NT2/D1 (cell line): ENCODE measurements at regions not wholly inside any gene's neighbourhood (a gene's known extent, or its start where the extent isn't known, plus 50 kb on each side); places are given as distances from the start of the nearest gene placed in this dataset.
"Not testable (repeated sequence)": the region's sequence is repeated elsewhere in the genome, so short reads cannot be mapped to it uniquely, and the experiment has no call there.

Source experiments
- DNase-seq: peaks from one replicate; pipeline ENCODE4 v3.0.0-alpha.2; 2011; ENCODE audit warnings: low read depth, low spot score
- H3K27me3 ChIP-seq: 2 replicates; pipeline ENCODE4 v1.6.0; 2011; ENCODE audit warnings: mild to moderate bottlenecking; ENCODE audit not compliant: insufficient read length, insufficient read depth
- H3K36me3 ChIP-seq: 2 replicates; pipeline ENCODE4 v1.6.1; 2011; ENCODE audit warnings: mild to moderate bottlenecking, low read length, mixed read lengths; ENCODE audit not compliant: insufficient read depth, insufficient read length
- H3K4me1 ChIP-seq: 2 replicates; pipeline ENCODE4 v1.5.1; 2011; ENCODE audit not compliant: insufficient read depth, insufficient read length
- H3K4me3 ChIP-seq: 2 replicates; pipeline ENCODE4 v1.5.1; 2011; ENCODE audit warnings: low read depth; ENCODE audit not compliant: insufficient read length
- H3K9ac ChIP-seq: 2 replicates; pipeline ENCODE4 v1.6.0; 2011; ENCODE audit warnings: low read depth; ENCODE audit not compliant: insufficient read length
- H3K9me3 ChIP-seq: 2 replicates; pipeline ENCODE4 v1.5.1; 2011; ENCODE audit warnings: mild to moderate bottlenecking, low read length; ENCODE audit not compliant: insufficient read depth
- SUZ12 ChIP-seq: IDR thresholded peaks from 2 replicates; pipeline ENCODE4 v1.6.1; 2011; ENCODE audit not compliant: insufficient read length, insufficient read depth; ENCODE audit errors: extremely low read depth
- YY1 ChIP-seq: IDR thresholded peaks from 2 replicates; pipeline ENCODE4 v1.6.1; 2011; ENCODE audit not compliant: insufficient read length, insufficient read depth
- ZNF274 ChIP-seq: IDR thresholded peaks from 2 replicates; pipeline ENCODE4 v1.6.1; 2011; ENCODE audit warnings: mild to moderate bottlenecking, low read depth, low read length

DNA sequence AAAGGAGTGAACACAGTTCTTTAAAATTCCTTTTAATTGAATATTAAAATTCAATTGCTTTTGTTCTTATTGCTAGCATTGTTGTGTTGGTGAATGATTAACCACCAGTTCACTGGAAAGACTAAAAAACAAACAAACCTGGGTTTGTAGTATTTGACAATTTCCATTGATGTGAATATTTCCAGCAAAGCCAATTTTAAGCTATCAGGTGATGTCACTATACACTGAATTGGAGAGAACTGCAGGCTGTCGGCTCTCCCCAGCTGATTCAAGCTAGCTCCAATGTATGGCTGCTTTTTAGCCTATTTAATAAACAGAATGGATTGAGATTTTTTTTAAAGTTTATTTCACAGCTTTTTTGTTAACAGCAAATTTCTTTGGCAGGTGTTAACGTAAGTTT lies 1753.6 kb upstream of the SEL1L start:
- Histone ChIP-seq H3K36me3 (no peaks in the 10 kb centered on the region), H3K4me3 (no peak overlapping the region), H3K9me3 (no peaks in the 10 kb centered on the region), H3K9ac (no peak overlapping the region), H3K4me1 (no peaks in the 10 kb centered on the region), H3K27me3 (no peaks in the 10 kb centered on the region)
- no peak for DNase-seq
- TF ChIP-seq ZNF274, result no peak
- TF ChIP-seq YY1, result no peak
- no peak for TF ChIP-seq SUZ12

DNA sequence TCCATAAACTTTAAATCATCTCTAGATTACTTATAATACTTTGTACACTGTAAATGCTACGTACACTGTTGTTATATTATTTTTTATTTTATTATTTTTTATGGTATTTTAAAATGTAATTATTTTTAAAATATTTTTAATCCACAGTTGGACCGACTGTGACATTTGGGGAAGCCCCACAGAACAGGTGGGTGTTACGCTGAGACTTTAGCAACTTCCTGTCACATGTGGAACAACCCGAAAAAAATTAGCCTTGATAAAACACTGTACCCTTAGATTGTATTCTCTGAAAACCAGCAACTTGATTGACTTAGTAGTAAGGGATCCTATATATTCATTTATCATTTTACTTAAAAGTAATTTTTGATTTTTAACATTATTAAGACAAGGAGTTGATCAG lies 1755.7 kb upstream of the SEL1L start:
- Histone ChIP-seq H3K27me3 (no peaks in the 10 kb centered on the region), H3K9me3 (no peaks in the 10 kb centered on the region), H3K4me1 (no peaks in the 10 kb centered on the region), H3K4me3 (no peak overlapping the region), H3K36me3 (no peaks in the 10 kb centered on the region), H3K9ac (no peak overlapping the region)
- TF ChIP-seq ZNF274, result no peak
- no peak for DNase-seq

DNA sequence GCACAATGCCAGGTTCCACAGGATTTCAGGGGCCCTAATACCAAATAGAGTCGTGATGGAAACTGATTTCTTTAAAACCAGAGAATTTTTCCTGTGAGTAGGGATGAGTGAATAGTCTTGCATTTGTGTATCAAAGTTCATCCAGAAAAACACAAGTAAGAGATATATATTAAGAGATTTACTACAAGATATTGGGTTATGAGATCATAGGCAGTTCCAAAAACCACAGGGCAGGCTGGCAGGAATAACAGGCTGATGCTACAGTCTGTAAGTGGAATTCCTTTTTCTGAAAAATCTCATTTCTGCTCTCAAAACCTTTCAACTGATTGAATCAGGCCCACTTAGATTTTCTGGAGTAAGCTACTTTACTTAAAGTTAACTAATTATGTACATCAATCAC lies 1756.2 kb upstream of the SEL1L start:
- no peaks in the 10 kb centered on the region for H3K36me3 ChIP-seq
- H3K27me3 ChIP-seq, result no peaks in the 10 kb centered on the region
- H3K9ac ChIP-seq, result no peak overlapping the region
- H3K9me3 ChIP-seq, result no peaks in the 10 kb centered on the region
- H3K4me3 ChIP-seq, result no peak overlapping the region
- TF ChIP-seq ZNF274 (no peak), SUZ12 (no peak), YY1 (no peak)
- H3K4me1 ChIP-seq, result no peaks in the 10 kb centered on the region
- DNase-seq, result no peak

DNA sequence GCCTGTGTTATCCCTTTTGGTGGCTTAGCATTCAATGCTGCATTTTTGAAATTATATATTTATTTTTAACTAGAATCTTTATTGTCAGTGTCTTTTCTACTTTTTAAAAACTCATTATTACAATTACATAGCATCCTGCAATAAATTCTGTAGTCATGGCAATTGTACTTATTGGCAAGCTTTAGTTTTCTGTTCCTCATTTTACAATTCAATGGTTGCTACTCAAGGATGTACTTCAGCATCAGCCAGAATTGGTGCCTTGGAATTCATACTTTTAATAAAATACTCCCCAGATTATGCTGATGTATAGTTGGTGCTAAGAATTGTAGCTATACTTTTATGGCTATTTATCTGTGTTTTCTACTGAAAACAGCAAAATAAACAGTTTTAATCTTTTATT lies 1756.8 kb upstream of the SEL1L start:
- Histone ChIP-seq H3K4me3 (no peak overlapping the region), H3K9me3 (no peaks in the 10 kb centered on the region), H3K9ac (no peak overlapping the region), H3K4me1 (no peaks in the 10 kb centered on the region), H3K36me3 (no peaks in the 10 kb centered on the region), H3K27me3 (no peaks in the 10 kb centered on the region)
- DNase-seq, result no peak
- TF ChIP-seq SUZ12 (no peak), ZNF274 (no peak), YY1 (no peak)

DNA sequence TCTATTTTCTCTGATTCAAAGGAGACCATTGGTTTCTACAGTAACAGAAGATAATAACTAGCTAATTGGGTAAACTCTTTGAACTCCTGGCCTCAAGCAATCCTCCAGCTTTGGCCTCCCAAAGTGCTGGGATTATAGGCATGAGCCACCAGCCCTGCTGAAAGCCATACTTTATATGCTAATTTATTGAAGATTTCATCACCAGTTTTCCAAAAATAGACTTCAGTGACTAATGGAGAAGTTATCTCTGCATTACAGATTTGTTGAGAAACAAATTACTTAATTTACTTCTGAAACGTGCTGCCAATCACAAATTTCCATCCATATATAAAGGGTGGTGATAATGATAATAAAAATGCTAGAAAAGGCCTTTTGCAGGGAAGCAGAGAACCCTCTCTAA lies 1758.1 kb upstream of the SEL1L start:
- TF ChIP-seq ZNF274 (no peak), SUZ12 (no peak), YY1 (no peak)
- Histone ChIP-seq H3K36me3 (no peaks in the 10 kb centered on the region), H3K4me3 (no peak overlapping the region), H3K4me1 (no peaks in the 10 kb centered on the region), H3K9ac (no peak overlapping the region), H3K27me3 (no peaks in the 10 kb centered on the region), H3K9me3 (no peaks in the 10 kb centered on the region)
- DNase-seq, result no peak

DNA sequence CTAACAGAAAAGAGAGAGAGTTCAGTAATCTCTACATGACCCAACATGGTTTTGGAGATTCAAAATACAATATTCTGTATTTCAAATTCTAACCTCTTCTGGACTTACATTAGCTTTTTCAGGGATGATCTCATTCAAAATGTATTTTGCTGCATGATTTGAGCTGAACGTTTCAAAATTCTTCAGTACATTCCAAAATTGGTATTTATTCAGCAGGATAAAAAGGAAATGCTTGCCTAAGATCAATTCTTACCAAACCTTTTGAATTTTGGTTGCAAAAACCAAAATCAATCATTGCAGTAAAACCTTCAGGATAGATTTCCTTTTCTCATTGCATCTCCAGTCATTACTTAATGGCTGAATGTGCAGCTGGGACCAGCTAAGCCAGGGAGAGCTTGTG lies 1761.3 kb upstream of the SEL1L start:
- no peaks in the 10 kb centered on the region for H3K9me3 ChIP-seq
- no peaks in the 10 kb centered on the region for H3K36me3 ChIP-seq
- no peak overlapping the region for H3K9ac ChIP-seq
- TF ChIP-seq SUZ12 (no peak), ZNF274 (no peak), YY1 (no peak)
- H3K4me1 ChIP-seq, result no peaks in the 10 kb centered on the region
- H3K4me3 ChIP-seq, result no peak overlapping the region
- no peak for DNase-seq
- H3K27me3 ChIP-seq, result no peaks in the 10 kb centered on the region

DNA sequence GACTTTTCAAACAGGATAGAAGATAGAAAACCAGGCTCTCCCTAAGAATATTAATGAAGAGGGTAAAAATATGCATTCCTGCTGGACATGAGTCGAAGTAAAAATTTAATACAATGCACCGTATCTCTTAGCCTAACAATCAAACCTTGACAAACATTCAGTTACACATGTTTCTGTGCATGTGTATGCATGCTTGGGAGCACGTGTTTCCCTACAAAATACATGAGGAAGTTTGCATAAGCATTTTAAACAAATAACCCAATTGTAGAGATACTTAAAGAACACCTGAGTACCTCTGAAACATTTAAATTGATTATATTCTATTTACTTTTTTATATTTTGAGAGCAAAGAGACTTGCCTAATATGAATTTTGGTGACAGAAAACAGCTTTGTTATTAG lies 1763.7 kb upstream of the SEL1L start:
- TF ChIP-seq SUZ12 (no peak), YY1 (no peak), ZNF274 (no peak)
- no peak for DNase-seq
- no peak overlapping the region for H3K9ac ChIP-seq

DNA sequence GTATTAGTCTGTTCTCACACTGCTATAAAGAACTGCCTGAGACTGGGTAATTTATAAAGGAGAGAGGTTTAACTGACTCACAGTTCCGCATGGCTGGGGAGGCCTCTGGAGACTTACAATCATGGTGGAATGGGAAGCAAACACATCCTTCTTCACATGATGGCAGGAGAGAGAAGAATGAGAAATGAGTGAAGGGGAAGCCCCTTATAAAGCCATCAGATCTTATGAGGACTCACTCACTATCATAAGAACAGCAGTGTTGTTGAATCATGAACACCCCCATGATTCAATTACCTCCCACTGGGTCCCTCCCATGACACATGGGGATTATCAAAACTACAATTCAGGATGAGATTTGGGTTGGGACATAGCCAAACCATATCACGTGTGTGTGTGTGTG lies 1764.4 kb upstream of the SEL1L start:
- H3K36me3 ChIP-seq, H3K9ac ChIP-seq, H3K4me1 ChIP-seq, H3K4me3 ChIP-seq, H3K27me3 ChIP-seq, H3K9me3 ChIP-seq, DNase-seq: not testable (repeated sequence)

More for the DNA sequence above, 1763.7 kb upstream of the SEL1L start:
- no peaks in the 10 kb centered on the region for H3K27me3 ChIP-seq
- no peak overlapping the region for H3K4me3 ChIP-seq
- no peaks in the 10 kb centered on the region for H3K36me3 ChIP-seq
- no peaks in the 10 kb centered on the region for H3K9me3 ChIP-seq
- H3K4me1 ChIP-seq, result no peaks in the 10 kb centered on the region
